Common myeloid progenitor, CD34-positive (primary cell): ENCODE measurements at regions not wholly inside any gene's neighbourhood (a gene's known extent, or its start where the extent isn't known, plus 50 kb on each side); places are given as distances from the start of the nearest gene placed in this dataset.

ENCODE experiments used
- CTCF ChIA-PET: fragments of 350-600 bp; sonication (Branson Sonifier 250); formaldehyde crosslinking; loops from one replicate; lab custom pipeline; 2021; ENCODE audit warnings: antibody characterized with exemption; lab: Charles Lee
- POLR2A ChIA-PET: fragments of 350-600 bp; sonication (Branson Sonifier 250); formaldehyde crosslinking; loops from one replicate; lab custom pipeline; 2021; ENCODE audit warnings: antibody characterized with exemption; lab: Charles Lee
- DNase-seq, 3 donors: peaks; one replicate each; pipeline versions ENCODE4 v3.0.0 to v3.0.0-alpha.2; 2013
- H3K27ac ChIP-seq, 2 experiments: 1 replicate in 1 of 2; 2 replicates in 1 of 2; pipeline ENCODE4 v1.7.0; 2013; ENCODE audit warnings: inconsistent platforms in 2 of 2, low read length in 2 of 2, mild to moderate bottlenecking in 2 of 2, low read depth in 1 of 2, moderate library complexity in 1 of 2; ENCODE audit not compliant: severe bottlenecking in 2 of 2, insufficient read depth in 1 of 2, poor library complexity in 1 of 2
- H3K27me3 ChIP-seq, 5 experiments: replicated peaks in 2 of 5; 1 replicate in 3 of 5; 2 replicates in 2 of 5; pipeline versions ENCODE4 v1.6.1 to v1.7.0; 2013; ENCODE audit warnings: low read length in 4 of 5, mild to moderate bottlenecking in 2 of 5, moderate library complexity in 2 of 5, inconsistent platforms in 1 of 5; ENCODE audit not compliant: insufficient read depth in 5 of 5, control insufficient read depth in 4 of 5
- H3K36me3 ChIP-seq, 4 experiments: 1 replicate in 2 of 4; 2 replicates in 2 of 4; pipeline versions ENCODE4 v1.6.1 to v1.7.0; 2013; ENCODE audit warnings: low read length in 3 of 4, control low read depth in 1 of 4, mild to moderate bottlenecking in 1 of 4; ENCODE audit not compliant: control insufficient read depth in 4 of 4, insufficient read depth in 4 of 4
- H3K4me1 ChIP-seq, 4 experiments: 1 replicate in 3 of 4; 2 replicates in 1 of 4; pipeline versions ENCODE4 v1.6.1 to v1.7.1; 2013; ENCODE audit warnings: low read length in 3 of 4, mild to moderate bottlenecking in 3 of 4, control low read depth in 1 of 4, inconsistent platforms in 1 of 4, moderate library complexity in 1 of 4; ENCODE audit not compliant: control insufficient read depth in 4 of 4, insufficient read depth in 4 of 4; ENCODE audit errors: control extremely low read depth in 1 of 4
- H3K4me3 ChIP-seq, 7 experiments: 1 replicate in 4 of 7; 2 replicates in 3 of 7; pipeline versions ENCODE4 v1.5.1 to v1.7.0; 2013; ENCODE audit warnings: mild to moderate bottlenecking in 7 of 7, low read length in 6 of 7, moderate library complexity in 6 of 7, inconsistent platforms in 2 of 7, low read depth in 2 of 7, control low read depth in 1 of 7; ENCODE audit not compliant: insufficient read depth in 4 of 7, control insufficient read depth in 1 of 7; ENCODE audit errors: extremely low read depth in 1 of 7
- H3K9me3 ChIP-seq, 5 experiments: 1 replicate in 4 of 5; 2 replicates in 1 of 5; pipeline versions ENCODE4 v1.6.1 to v1.7.1; 2013; ENCODE audit warnings: low read length in 4 of 5, mild to moderate bottlenecking in 2 of 5, inconsistent platforms in 1 of 5, low read depth in 1 of 5, moderate library complexity in 1 of 5; ENCODE audit not compliant: control insufficient read depth in 4 of 5, insufficient read depth in 2 of 5; ENCODE audit errors: control extremely low read depth in 1 of 5
- WGBS: methylation state at CpG from one replicate; pipeline ENCODE4 v1.1.5; 2013; ENCODE audit not compliant: insufficient coverage; 5-methylcytosine and 5-hydroxymethylcytosine counted together

- POLR2A ChIA-PET, result no interaction called here
- CTCF ChIA-PET, result interaction anchor here (1.6 kb wide), 1 partner anchor 18 kb away, joined by 3 read pairs; no protein-coding TSS in a partner anchor
Measured at GRCh38 chr11:37558619-37559210, 960.7 kb upstream of the RAG2 start.

GRCh38 chr11:37557990-37558389, 960.0 kb upstream of the RAG2 start:
- CTCF ChIA-PET, result interaction anchor here (1.6 kb wide), 1 partner anchor 19 kb away, joined by 3 read pairs; no protein-coding TSS in a partner anchor
- Histone ChIP-seq H3K9me3 (no peaks in the 10 kb centered on the region), H3K4me3 (no peak overlapping the region), H3K27ac (peak overlapping the region in 1 of 2 experiments; percentile 4), H3K27me3 (no peaks in the 10 kb centered on the region), H3K36me3 (no peaks in the 10 kb centered on the region), H3K4me1 (peaks cover 16 to 31% (median 26%) of the 10 kb centered on the region in 4 experiments)
- WGBS, result 56% methylated on average over 1 of the region's 1 CpG
- POLR2A ChIA-PET, result no interaction called here
- DNase-seq, result peak in 2 of 3 donors; percentile 4 to 12

More at GRCh38 chr11:37558619-37559210, 960.7 kb upstream of the RAG2 start:
- no peak overlapping the region for H3K4me3 ChIP-seq
- H3K27ac ChIP-seq, result peak overlapping the region; percentile 11 to 36
- H3K27me3 ChIP-seq, result no peaks in the 10 kb centered on the region
- H3K4me1 ChIP-seq, result peaks cover 16 to 31% (median 26%) of the 10 kb centered on the region in 4 experiments
- H3K36me3 ChIP-seq, result no peaks in the 10 kb centered on the region
- WGBS, result no CpG with 5 or more reads among the region's 1 CpG
- peak in 2 of 3 donors; percentile 15 to 24 for DNase-seq
- no peaks in the 10 kb centered on the region for H3K9me3 ChIP-seq

GRCh38 chr11:37552284-37552683, 954.2 kb upstream of the RAG2 start:
- no peaks in the 10 kb centered on the region for H3K9me3 ChIP-seq
- no peak for DNase-seq
- WGBS, result 83% methylated on average over 1 of the region's 3 CpGs
- no peak overlapping the region for H3K4me3 ChIP-seq
- ChIA-PET POLR2A (no interaction called here), CTCF (no interaction called here)
- H3K36me3 ChIP-seq, result no peaks in the 10 kb centered on the region
- H3K27ac ChIP-seq, result no peak overlapping the region
- no peaks in the 10 kb centered on the region for H3K4me1 ChIP-seq
- H3K27me3 ChIP-seq, result no peaks in the 10 kb centered on the region

DNA sequence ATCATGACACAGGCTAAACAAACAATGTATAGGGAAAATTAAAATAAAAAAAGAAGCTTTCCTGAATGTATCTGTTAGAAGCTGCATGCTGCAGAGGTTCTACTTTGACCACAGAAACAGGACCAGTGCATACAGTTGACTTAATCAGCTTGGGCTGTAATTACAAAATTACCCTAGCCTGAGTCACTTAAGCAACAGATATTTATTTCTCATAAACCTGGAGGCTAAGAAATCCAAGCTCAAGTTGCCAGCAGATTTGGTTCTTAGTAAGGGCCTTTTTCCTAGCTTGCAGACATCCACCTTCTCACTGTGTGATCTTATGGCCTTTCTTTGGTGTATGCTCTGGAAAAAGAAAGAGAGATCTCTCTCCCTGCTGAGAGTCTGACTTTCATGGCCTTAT, 946.5 kb upstream of the RAG2 start:
- ChIA-PET POLR2A (no interaction called here), CTCF (no interaction called here)
- Histone ChIP-seq H3K27ac (no peak overlapping the region), H3K4me3 (no peak overlapping the region), H3K9me3 (peaks cover 0 to 10% (median 0%) of the 10 kb centered on the region in 5 experiments), H3K4me1 (no peaks in the 10 kb centered on the region), H3K36me3 (no peaks in the 10 kb centered on the region), H3K27me3 (no peaks in the 10 kb centered on the region)
- DNase-seq, result no peak

- no peak for DNase-seq
- Histone ChIP-seq H3K27me3 (no peaks in the 10 kb centered on the region), H3K4me3 (no peak overlapping the region), H3K36me3 (no peaks in the 10 kb centered on the region), H3K4me1 (no peaks in the 10 kb centered on the region), H3K27ac (no peak overlapping the region), H3K9me3 (peaks cover 1 to 10% (median 6%) of the 10 kb centered on the region in 5 experiments)
- WGBS, result 100% methylated on average over 3 of the region's 4 CpGs
- CTCF ChIA-PET, result no interaction called here
- POLR2A ChIA-PET, result no interaction called here
Measured at GRCh38 chr11:37533830-37534229, 935.8 kb upstream of the RAG2 start.

GRCh38 chr11:37533087-37533486, 935.1 kb upstream of the RAG2 start:
- H3K36me3 ChIP-seq, result no peaks in the 10 kb centered on the region
- DNase-seq, result no peak
- CTCF ChIA-PET, result no interaction called here
- H3K27me3 ChIP-seq, result no peaks in the 10 kb centered on the region
- H3K4me3 ChIP-seq, result no peak overlapping the region
- whole genome bisulfite sequencing, result no CpG with 5 or more reads among the region's 2 CpGs
- POLR2A ChIA-PET, result no interaction called here
- peaks cover 2 to 14% (median 6%) of the 10 kb centered on the region in 5 experiments for H3K9me3 ChIP-seq
- no peaks in the 10 kb centered on the region for H3K4me1 ChIP-seq
- H3K27ac ChIP-seq, result no peak overlapping the region

DNA sequence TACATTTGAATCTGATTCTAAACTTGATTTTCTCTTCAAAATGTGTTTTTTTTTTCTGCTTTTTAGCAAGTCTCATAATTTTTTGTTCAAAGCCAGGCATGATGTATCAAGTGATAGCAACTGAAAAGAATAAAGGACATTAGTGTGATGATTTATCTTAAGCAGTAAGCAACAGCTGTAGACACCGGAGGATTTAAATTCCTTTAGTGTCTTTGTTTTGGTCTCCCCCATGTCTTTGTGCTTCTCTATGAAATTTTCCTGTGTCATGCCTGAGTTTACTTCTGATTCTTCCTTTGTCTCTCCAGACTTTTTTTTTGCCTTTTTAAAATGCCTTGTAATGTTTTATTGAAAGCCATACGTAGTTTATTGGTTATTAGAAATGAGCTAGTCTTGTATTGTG, 934.2 kb upstream of the RAG2 start:
- Histone ChIP-seq H3K4me3 (no peak overlapping the region), H3K36me3 (no peaks in the 10 kb centered on the region), H3K4me1 (no peaks in the 10 kb centered on the region), H3K27me3 (no peaks in the 10 kb centered on the region), H3K9me3 (peaks cover 3 to 14% (median 6%) of the 10 kb centered on the region in 5 experiments), H3K27ac (no peak overlapping the region)
- CTCF ChIA-PET, result no interaction called here
- POLR2A ChIA-PET, result no interaction called here
- DNase-seq, result no peak
- 100% methylated on average over 2 of the region's 2 CpGs for WGBS
